NCI-H128 (cell line): ENCODE measurements at regions not wholly inside any gene's neighbourhood (a gene's known extent, or its start where the extent isn't known, plus 50 kb on each side); places are given as distances from the start of the nearest gene placed in this dataset.

ENCODE experiments used
- DNase-seq: peaks from one replicate; lab custom pipeline; 2025; ENCODE audit not compliant: unreplicated experiment; lab: John Stamatoyannopoulos, UW

GRCh38 chr4:141395919-141396318 lies 175.2 kb downstream of the ZNF330 start:
- no peak for DNase-seq

GRCh38 chr4:141402712-141403111 lies 182.0 kb downstream of the ZNF330 start:
- DNase-seq, result no peak

- no peak for DNase-seq
Measured at GRCh38 chr4:141403782-141404181, 183.1 kb downstream of the ZNF330 start.

GRCh38 chr4:141406237-141406636 lies 185.5 kb downstream of the ZNF330 start:
- DNase-seq, result no peak

GRCh38 chr4:141409556-141409955 lies 188.9 kb downstream of the ZNF330 start:
- DNase-seq, result no peak

GRCh38 chr4:141410839-141411238 lies 190.1 kb downstream of the ZNF330 start:
- DNase-seq, result no peak

- DNase-seq, result no peak
Measured at GRCh38 chr4:141411936-141412335, 191.2 kb downstream of the ZNF330 start.

GRCh38 chr4:141413366-141413765 lies 192.7 kb downstream of the ZNF330 start:
- no peak for DNase-seq

GRCh38 chr4:141415651-141416050 lies 195.0 kb downstream of the ZNF330 start:
- no peak for DNase-seq

- DNase-seq, result no peak
Measured at GRCh38 chr4:141416219-141416618, 195.5 kb downstream of the ZNF330 start.

- no peak for DNase-seq
Measured at GRCh38 chr4:141416677-141417363, 196.1 kb downstream of the ZNF330 start.

- no peak for DNase-seq
Measured at GRCh38 chr4:141417387-141417786, 196.7 kb downstream of the ZNF330 start.

GRCh38 chr4:141425124-141425523 lies 204.4 kb downstream of the ZNF330 start:
- DNase-seq, result no peak

- no peak for DNase-seq
Measured at GRCh38 chr4:141427726-141428296, 207.1 kb downstream of the ZNF330 start.

- DNase-seq, result no peak
Measured at GRCh38 chr4:141429933-141430332, 206.4 kb upstream of the IL15 start.

GRCh38 chr4:141430686-141431085 lies 205.7 kb upstream of the IL15 start:
- DNase-seq, result no peak

- DNase-seq, result no peak
Measured at GRCh38 chr4:141432000-141432712, 204.2 kb upstream of the IL15 start.

- no peak for DNase-seq
Measured at GRCh38 chr4:141435446-141436225, 200.7 kb upstream of the IL15 start.

- no peak for DNase-seq
Measured at GRCh38 chr4:141439223-141439622, 197.2 kb upstream of the IL15 start.

GRCh38 chr4:141447761-141448160 lies 188.6 kb upstream of the IL15 start:
- no peak for DNase-seq

GRCh38 chr4:141448490-141448889 lies 187.9 kb upstream of the IL15 start:
- no peak for DNase-seq

- DNase-seq, result no peak
Measured at GRCh38 chr4:141449927-141450326, 186.5 kb upstream of the IL15 start.
